HFF-Myc (cell line): ENCODE measurements at regions not wholly inside any gene's neighbourhood (a gene's known extent, or its start where the extent isn't known, plus 50 kb on each side); places are given as distances from the start of the nearest gene placed in this dataset.

Experiments
- DNase-seq: peaks from one replicate; pipeline ENCODE4 v3.0.0-alpha.2; 2011; ENCODE audit warnings: low read depth; ENCODE audit errors: extremely low read depth
- H3K4me3 ChIP-seq: replicated peaks from 2 replicates; pipeline ENCODE4 v1.5.1; 2011; ENCODE audit warnings: low read depth, mild to moderate bottlenecking, control low read depth, low read length
- CTCF ChIP-seq: IDR thresholded peaks from 2 replicates; pipeline ENCODE4 v1.5.1; 2012; ENCODE audit warnings: mild to moderate bottlenecking, low read depth, low read length, control low read depth; ENCODE audit errors: missing control alignments

- peak; percentile 83 for TF ChIP-seq CTCF
- no peak overlapping the region for H3K4me3 ChIP-seq
- no peak for DNase-seq
Observed at GRCh38 chr4:153142700-153143438, 61.4 kb upstream of the TRIM2 start.

DNA sequence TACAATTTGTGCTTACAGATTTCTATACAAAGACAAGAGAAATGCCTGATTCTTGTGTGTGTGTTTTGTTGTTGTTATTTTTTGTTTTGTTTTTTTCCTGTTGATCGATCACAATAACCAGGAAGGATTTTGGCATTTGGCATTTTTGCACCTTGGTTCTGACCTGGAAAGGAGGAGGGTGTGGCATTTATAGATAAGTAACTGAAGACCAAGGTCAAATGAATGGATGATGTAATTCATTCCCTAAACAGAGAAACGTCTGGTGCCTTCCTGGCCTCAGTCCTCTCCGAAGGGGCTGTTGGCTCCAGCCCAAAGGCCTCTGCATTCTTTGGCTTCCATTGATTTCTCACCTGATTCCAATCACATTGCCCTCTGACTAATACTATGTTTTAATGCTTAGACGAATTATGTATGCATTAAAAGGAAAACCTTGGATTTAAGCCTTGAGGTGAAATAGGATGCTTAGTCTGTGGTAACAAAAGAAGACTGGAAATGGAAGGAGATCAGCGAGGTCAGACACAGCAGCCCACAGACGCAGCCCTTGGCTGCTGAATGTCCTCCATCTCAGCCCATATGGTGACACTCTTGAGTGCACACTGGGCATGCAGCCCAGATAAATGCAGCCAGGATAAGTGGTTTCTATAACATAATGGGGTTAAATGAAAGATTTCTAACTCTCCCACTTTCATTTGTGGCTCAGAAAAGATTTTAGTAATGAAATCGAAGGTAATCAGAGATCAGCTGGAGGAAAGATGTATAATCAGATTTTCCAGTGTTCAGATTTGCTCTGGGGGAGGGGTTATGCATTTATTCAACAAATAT lies 60.5 kb upstream of the TRIM2 start:
- TF ChIP-seq CTCF: no peak
- DNase-seq: peak; percentile 93
- no peak overlapping the region for H3K4me3 ChIP-seq

DNA sequence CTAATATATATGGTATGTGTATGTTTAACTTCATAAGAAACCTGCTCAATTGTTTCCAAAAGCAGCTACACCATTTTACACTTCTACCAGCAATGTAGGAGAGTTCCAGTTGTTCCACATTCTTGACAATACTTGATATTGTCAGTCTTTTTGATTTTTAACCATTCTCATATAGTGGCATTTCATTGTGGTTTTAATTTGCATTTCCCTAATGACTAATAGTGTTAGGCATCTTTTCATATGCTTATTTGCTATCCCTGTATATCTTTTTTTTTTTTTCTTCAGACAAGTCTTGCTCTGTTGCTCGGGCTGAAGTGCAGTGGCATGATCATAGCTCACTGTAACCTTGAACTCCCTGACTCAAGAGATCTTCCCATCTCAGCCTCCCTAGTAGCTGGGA lies 58.2 kb upstream of the TRIM2 start:
- no peak overlapping the region for H3K4me3 ChIP-seq
- DNase-seq: no peak
- TF ChIP-seq CTCF: no peak

DNA sequence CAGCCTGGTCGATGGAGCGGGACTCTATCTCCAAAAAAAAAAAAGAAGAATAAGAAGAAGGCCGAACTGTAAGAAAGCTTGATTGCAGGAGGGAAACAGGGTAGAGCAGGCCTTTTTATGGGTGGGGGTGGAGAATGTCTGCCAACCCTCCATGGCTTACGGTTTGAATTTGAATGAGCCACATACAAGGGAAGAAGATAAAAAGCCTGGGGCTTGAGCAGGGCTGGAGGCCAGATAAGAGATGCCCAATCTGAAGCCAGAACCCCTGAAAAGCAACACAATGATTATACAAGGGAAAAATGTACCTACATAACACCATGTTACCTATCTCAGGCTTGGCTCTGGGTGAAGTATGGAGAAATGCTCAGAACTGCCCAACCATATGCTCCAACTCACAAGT lies 57.3 kb upstream of the TRIM2 start:
- no peak for TF ChIP-seq CTCF
- no peak overlapping the region for H3K4me3 ChIP-seq

GRCh38 chr4:153148791-153149190 lies 55.5 kb upstream of the TRIM2 start:
- DNase-seq: no peak
- H3K4me3 ChIP-seq: no peak overlapping the region
- TF ChIP-seq CTCF: no peak

More for the DNA sequence above, 57.3 kb upstream of the TRIM2 start:
- DNase-seq: no peak

- no peak for TF ChIP-seq CTCF
- no peak for DNase-seq
- no peak overlapping the region for H3K4me3 ChIP-seq
Observed at GRCh38 chr4:153151535-153152455, 52.4 kb upstream of the TRIM2 start.
